ENCODE measurements at regions not wholly inside any gene's neighbourhood (a gene's known extent, or its start where the extent isn't known, plus 50 kb on each side); places are given as distances from the start of the nearest gene placed in this dataset.

DNA sequence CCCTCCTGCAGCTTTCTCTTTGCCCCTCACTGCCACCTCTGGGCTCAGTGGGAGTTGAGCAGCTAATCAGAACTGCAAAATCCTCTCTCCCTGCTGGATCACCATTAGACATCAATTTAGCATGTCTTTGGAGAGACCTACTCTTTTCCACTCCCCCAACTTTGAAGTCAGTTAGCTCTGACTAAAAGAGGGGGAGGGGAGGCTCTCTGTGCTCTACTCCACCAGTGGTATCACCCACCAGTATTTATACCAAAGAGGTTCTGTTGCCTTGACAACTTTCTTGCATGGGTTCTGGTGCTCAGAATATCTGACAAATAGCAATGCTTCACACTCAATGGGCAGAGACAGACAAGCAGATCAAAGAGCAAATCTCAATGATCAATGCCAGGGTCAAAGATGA is 146.2 kb upstream of the ROPN1 start:
- Histone ChIP-seq H3K4me1 (ENCODE audit: control insufficient read depth in 1 of 2, extremely low read depth in 1 of 2, insufficient read depth in 2 of 2, low read length in 2 of 2) (no peaks in the 10 kb centered on the region), H3K36me3 (ENCODE audit: control insufficient read depth in 2 of 2, extremely low read depth in 1 of 2, insufficient read depth in 1 of 2, low read length in 1 of 2) (no peaks in the 10 kb centered on the region), H3K4me3 (ENCODE audit: control insufficient read depth in 1 of 2, extremely low read depth in 1 of 2, low read length in 1 of 2) (no peak overlapping the region), H3K27ac (ENCODE audit: low read length) (no peak overlapping the region), H3K27me3 (replicated peaks in 1 of 2; ENCODE audit: control insufficient read depth in 2 of 2, extremely low read depth in 1 of 2, insufficient read depth in 2 of 2, low read length in 1 of 2) (peaks cover 0 to 6% of the 10 kb centered on the region in 2 experiments), H3K9me3 (no peaks in the 10 kb centered on the region)
- ChIA-PET CTCF (interaction anchor here in 1 of 2 donors (0.5 kb wide), 1 partner anchor 1648 kb away, joined by 3 read pairs; no protein-coding TSS in a partner anchor), POLR2A (no interaction called here)
- H3K9me3 Mint-ChIP-seq, result no peaks in the 10 kb centered on the region
- peaks cover 4 to 7% of the 10 kb centered on the region in 2 donors for H3K27me3 Mint-ChIP-seq
- ATAC-seq (replicated peaks in 1 of 4) (no peak), DNase-seq (no peak)
- H3K4me1 Mint-ChIP-seq, result no peaks in the 10 kb centered on the region
- no peak overlapping the region for H3K4me3 Mint-ChIP-seq
- no peaks in the 10 kb centered on the region for H3K36me3 Mint-ChIP-seq
- no peak overlapping the region for H3K27ac Mint-ChIP-seq

DNA sequence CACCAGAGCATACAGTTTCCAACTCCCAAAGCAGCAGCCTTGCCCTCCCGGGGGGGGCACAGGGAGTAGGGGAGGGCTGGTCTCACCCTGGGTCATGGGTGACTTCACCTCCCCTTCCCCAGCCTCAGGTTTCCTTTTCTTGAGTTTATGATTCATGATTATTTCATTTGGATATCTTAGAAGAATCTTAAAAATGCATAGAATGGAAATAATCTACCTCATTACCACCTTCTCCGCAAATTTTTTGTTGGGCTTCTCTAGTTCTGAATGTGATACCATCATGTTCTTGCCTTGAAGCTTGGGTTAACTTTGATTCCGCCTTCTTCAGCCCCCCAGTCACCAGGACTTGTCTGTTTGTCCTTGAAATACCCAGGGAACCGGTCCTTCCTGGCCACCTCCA is 148.8 kb upstream of the ROPN1 start:
- WGBS (ENCODE audit: insufficient coverage), result 79% methylated on average over 2 of the region's 4 CpGs
- no peak for DNase-seq
- Histone ChIP-seq H3K4me3 (ENCODE audit: control insufficient read depth in 1 of 2, extremely low read depth in 1 of 2, low read length in 1 of 2) (no peak overlapping the region), H3K9me3 (no peaks in the 10 kb centered on the region), H3K27ac (ENCODE audit: low read length) (no peak overlapping the region), H3K27me3 (replicated peaks in 1 of 2; ENCODE audit: control insufficient read depth in 2 of 2, extremely low read depth in 1 of 2, insufficient read depth in 2 of 2, low read length in 1 of 2) (peaks cover 0 to 6% of the 10 kb centered on the region in 2 experiments), H3K4me1 (ENCODE audit: control insufficient read depth in 1 of 2, extremely low read depth in 1 of 2, insufficient read depth in 2 of 2, low read length in 2 of 2) (no peaks in the 10 kb centered on the region), H3K36me3 (ENCODE audit: control insufficient read depth in 2 of 2, extremely low read depth in 1 of 2, insufficient read depth in 1 of 2, low read length in 1 of 2) (no peaks in the 10 kb centered on the region)
- H3K36me3 Mint-ChIP-seq, result no peaks in the 10 kb centered on the region
- no peaks in the 10 kb centered on the region for H3K4me1 Mint-ChIP-seq
- no peak for ATAC-seq (replicated peaks in 1 of 4)
- ChIA-PET CTCF (interaction anchor here in 1 of 2 donors (0.6 kb wide), 1 partner anchor 414 kb away, joined by 3 read pairs; no protein-coding TSS in a partner anchor), POLR2A (no interaction called here)
- peaks cover 3 to 7% of the 10 kb centered on the region in 2 donors for H3K27me3 Mint-ChIP-seq
- no peak overlapping the region for H3K27ac Mint-ChIP-seq
- H3K4me3 Mint-ChIP-seq, result no peak overlapping the region
- H3K9me3 Mint-ChIP-seq, result no peaks in the 10 kb centered on the region

DNA sequence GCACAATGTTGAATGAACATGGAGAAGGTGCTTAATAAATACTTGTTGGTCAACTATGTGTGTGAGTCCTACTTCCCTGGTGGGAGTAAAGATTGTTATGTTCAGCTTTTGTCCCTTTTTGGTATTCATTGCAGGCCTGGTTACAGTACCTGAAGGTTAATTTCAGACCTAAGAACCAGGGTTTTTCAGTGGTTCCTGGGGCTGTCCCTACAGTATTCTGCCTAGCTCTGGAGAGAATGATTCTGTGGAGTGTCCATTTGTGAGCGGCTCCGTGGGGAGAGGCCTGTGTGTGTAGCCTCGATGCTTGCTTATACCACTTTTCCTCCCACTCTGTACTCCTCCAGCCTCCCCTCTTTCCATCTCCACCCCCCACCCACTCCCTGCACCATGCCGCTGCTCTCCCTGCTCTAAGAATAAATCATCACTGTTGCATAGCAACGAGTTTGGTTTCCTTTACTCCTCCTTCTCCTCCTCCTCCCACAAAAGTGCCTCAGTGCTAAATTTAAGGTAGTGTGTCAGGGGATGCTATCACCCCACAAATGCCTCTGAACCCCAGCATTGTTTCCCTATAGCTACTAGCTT is 150.6 kb upstream of the ROPN1 start:
- CTCF ChIA-PET, result interaction anchor here in 1 of 2 donors (0.7 kb wide), 1 partner anchor 16 kb away, joined by 4 read pairs; no protein-coding TSS in a partner anchor

DNA sequence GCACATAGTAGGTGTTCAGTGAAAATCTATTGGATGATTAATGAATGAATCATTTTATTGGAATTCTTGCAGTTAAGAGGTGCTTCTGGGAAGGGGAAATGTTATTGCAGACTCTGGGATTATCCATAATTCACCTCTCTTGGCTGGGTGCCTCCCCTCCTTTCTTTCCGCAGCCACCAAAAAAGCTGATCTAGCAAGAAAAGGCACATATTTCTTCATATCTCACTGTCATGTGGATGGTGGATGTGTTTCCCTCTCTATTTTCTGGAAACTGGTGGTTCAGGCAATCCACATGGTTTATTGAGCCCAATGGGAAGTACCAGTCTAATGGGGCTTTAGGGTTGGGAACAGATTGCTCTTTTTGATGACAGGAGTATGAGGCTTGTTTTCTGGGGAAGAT is 151.1 kb upstream of the ROPN1 start:
- WGBS (ENCODE audit: insufficient coverage), result no CpG with 5 or more reads among the region's 1 CpG
- Mint-ChIP-seq H3K36me3 (no peaks in the 10 kb centered on the region), H3K9me3 (peaks cover 0 to 4% (median 0%) of the 10 kb centered on the region in 3 donors), H3K27ac (no peak overlapping the region), H3K27me3 (peaks cover 0 to 11% of the 10 kb centered on the region in 2 donors), H3K4me1 (no peaks in the 10 kb centered on the region), H3K4me3 (no peak overlapping the region)
- Histone ChIP-seq H3K4me1 (ENCODE audit: control insufficient read depth in 1 of 2, extremely low read depth in 1 of 2, insufficient read depth in 2 of 2, low read length in 2 of 2) (no peaks in the 10 kb centered on the region), H3K36me3 (ENCODE audit: control insufficient read depth in 2 of 2, extremely low read depth in 1 of 2, insufficient read depth in 1 of 2, low read length in 1 of 2) (no peaks in the 10 kb centered on the region), H3K27ac (ENCODE audit: low read length) (no peak overlapping the region), H3K9me3 (no peaks in the 10 kb centered on the region), H3K4me3 (ENCODE audit: control insufficient read depth in 1 of 2, extremely low read depth in 1 of 2, low read length in 1 of 2) (no peak overlapping the region), H3K27me3 (replicated peaks in 1 of 2; ENCODE audit: control insufficient read depth in 2 of 2, extremely low read depth in 1 of 2, insufficient read depth in 2 of 2, low read length in 1 of 2) (no peaks in the 10 kb centered on the region)
- POLR2A ChIA-PET, result no interaction called here
- CTCF ChIA-PET, result interaction anchor here in 1 of 2 donors (0.7 kb wide), 1 partner anchor 16 kb away, joined by 4 read pairs; no protein-coding TSS in a partner anchor
- no peak for ATAC-seq (replicated peaks in 1 of 4)
- no peak for DNase-seq

More for the DNA sequence above, 150.6 kb upstream of the ROPN1 start:
- Mint-ChIP-seq H3K9me3 (peaks cover 0 to under 1% (median 0%) of the 10 kb centered on the region in 3 donors), H3K36me3 (no peaks in the 10 kb centered on the region), H3K4me3 (no peak overlapping the region), H3K4me1 (no peaks in the 10 kb centered on the region), H3K27me3 (peaks cover 0 to 11% of the 10 kb centered on the region in 2 donors), H3K27ac (no peak overlapping the region)
- no peak for DNase-seq
- H3K4me3 ChIP-seq (ENCODE audit: control insufficient read depth in 1 of 2, extremely low read depth in 1 of 2, low read length in 1 of 2), result no peak overlapping the region
- H3K27me3 ChIP-seq (replicated peaks in 1 of 2; ENCODE audit: control insufficient read depth in 2 of 2, extremely low read depth in 1 of 2, insufficient read depth in 2 of 2, low read length in 1 of 2), result no peaks in the 10 kb centered on the region
- no peak for ATAC-seq (replicated peaks in 1 of 4)
- H3K4me1 ChIP-seq (ENCODE audit: control insufficient read depth in 1 of 2, extremely low read depth in 1 of 2, insufficient read depth in 2 of 2, low read length in 2 of 2), result no peaks in the 10 kb centered on the region
- H3K36me3 ChIP-seq (ENCODE audit: control insufficient read depth in 2 of 2, extremely low read depth in 1 of 2, insufficient read depth in 1 of 2, low read length in 1 of 2), result no peaks in the 10 kb centered on the region
- POLR2A ChIA-PET, result no interaction called here
- no peaks in the 10 kb centered on the region for H3K9me3 ChIP-seq
- no peak overlapping the region for H3K27ac ChIP-seq (ENCODE audit: low read length)
- WGBS (ENCODE audit: insufficient coverage), result 0% methylated on average over 2 of the region's 5 CpGs

DNA sequence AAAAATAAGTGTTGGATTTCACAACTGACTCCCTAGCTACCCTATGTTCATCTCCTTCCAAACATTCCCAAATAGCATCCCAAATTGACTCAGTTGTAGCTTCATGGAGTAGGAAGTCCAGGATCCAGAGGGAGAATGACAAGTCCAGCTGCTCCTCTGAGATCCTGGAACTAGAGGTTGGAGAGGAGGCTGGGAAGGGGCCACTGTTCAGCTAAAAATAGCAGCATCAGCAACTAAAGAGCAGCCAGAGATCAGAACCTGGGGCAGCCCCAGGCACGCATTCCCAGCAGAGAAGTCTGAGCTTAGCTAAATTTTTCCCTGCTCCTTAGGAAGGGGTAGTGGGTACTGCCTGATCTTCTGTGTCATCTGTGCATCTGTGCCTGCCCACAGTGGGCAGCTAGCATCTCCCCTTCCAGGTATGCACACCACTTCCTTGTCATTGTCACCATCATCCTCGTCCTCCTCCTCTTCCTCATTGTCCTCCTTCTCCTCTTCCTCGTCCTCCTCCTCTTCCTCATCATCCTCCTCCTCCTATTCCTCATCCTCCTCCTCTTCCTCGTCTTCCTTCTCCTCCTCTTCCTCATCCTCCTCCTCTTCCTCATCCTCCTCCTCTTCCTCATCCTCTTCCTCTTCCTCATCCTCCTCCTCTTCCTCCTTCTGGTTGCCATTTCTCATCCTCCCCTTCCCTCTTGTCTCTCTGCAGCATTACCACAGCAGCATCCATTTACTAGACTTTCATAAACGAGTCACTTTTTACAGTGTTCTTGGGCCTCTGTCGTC is 152.3 kb upstream of the ROPN1 start:
- H3K9me3 ChIP-seq, result no peaks in the 10 kb centered on the region
- H3K27me3 ChIP-seq (replicated peaks in 1 of 2; ENCODE audit: control insufficient read depth in 2 of 2, extremely low read depth in 1 of 2, insufficient read depth in 2 of 2, low read length in 1 of 2), result no peaks in the 10 kb centered on the region
- 31% methylated on average over 4 of the region's 6 CpGs for WGBS (ENCODE audit: insufficient coverage)
- H3K36me3 ChIP-seq (ENCODE audit: control insufficient read depth in 2 of 2, extremely low read depth in 1 of 2, insufficient read depth in 1 of 2, low read length in 1 of 2), result no peaks in the 10 kb centered on the region
- H3K4me1 ChIP-seq (ENCODE audit: control insufficient read depth in 1 of 2, extremely low read depth in 1 of 2, insufficient read depth in 2 of 2, low read length in 2 of 2), result no peaks in the 10 kb centered on the region
- DNase-seq (no peak), ATAC-seq (replicated peaks in 1 of 4) (no peak)
- Mint-ChIP-seq H3K27me3 (peaks cover 0 to 11% of the 10 kb centered on the region in 2 donors), H3K27ac (no peak overlapping the region), H3K9me3 (peaks cover 0 to 4% (median 0%) of the 10 kb centered on the region in 3 donors), H3K4me3 (no peak overlapping the region), H3K4me1 (no peaks in the 10 kb centered on the region), H3K36me3 (no peaks in the 10 kb centered on the region)
- no peak overlapping the region for H3K4me3 ChIP-seq (ENCODE audit: control insufficient read depth in 1 of 2, extremely low read depth in 1 of 2, low read length in 1 of 2)
- H3K27ac ChIP-seq (ENCODE audit: low read length), result no peak overlapping the region
- ChIA-PET POLR2A (no interaction called here), CTCF (no interaction called here)

- H3K9me3 ChIP-seq, result no peaks in the 10 kb centered on the region
- H3K27ac ChIP-seq (ENCODE audit: low read length), result no peak overlapping the region
- Mint-ChIP-seq H3K27ac (no peak overlapping the region), H3K36me3 (no peaks in the 10 kb centered on the region), H3K9me3 (peaks cover 0 to 4% (median 0%) of the 10 kb centered on the region in 3 donors), H3K27me3 (peaks cover 0 to 15% of the 10 kb centered on the region in 2 donors), H3K4me3 (no peak overlapping the region), H3K4me1 (no peaks in the 10 kb centered on the region)
- ATAC-seq (replicated peaks in 1 of 4) (no peak), DNase-seq (no peak)
- H3K36me3 ChIP-seq (ENCODE audit: control insufficient read depth in 2 of 2, extremely low read depth in 1 of 2, insufficient read depth in 1 of 2, low read length in 1 of 2), result no peaks in the 10 kb centered on the region
- POLR2A ChIA-PET, result no interaction called here
- H3K4me1 ChIP-seq (ENCODE audit: control insufficient read depth in 1 of 2, extremely low read depth in 1 of 2, insufficient read depth in 2 of 2, low read length in 2 of 2), result no peaks in the 10 kb centered on the region
- CTCF ChIA-PET, result no interaction called here
- H3K4me3 ChIP-seq (ENCODE audit: control insufficient read depth in 1 of 2, extremely low read depth in 1 of 2, low read length in 1 of 2), result no peak overlapping the region
- peaks cover 0 to 2% of the 10 kb centered on the region in 2 experiments for H3K27me3 ChIP-seq (replicated peaks in 1 of 2; ENCODE audit: control insufficient read depth in 2 of 2, extremely low read depth in 1 of 2, insufficient read depth in 2 of 2, low read length in 1 of 2)
Observed at GRCh38 chr3:124147429-124147828, 155.5 kb upstream of the ROPN1 start.

Measured in T-cell (primary cell).